Medulla oblongata (tissue), 1 donor: ENCODE measurements at regions not wholly inside any gene's neighbourhood (a gene's known extent, or its start where the extent isn't known, plus 50 kb on each side); places are given as distances from the start of the nearest gene placed in this dataset.
"Not testable (repeated sequence)": the region's sequence is repeated elsewhere in the genome, so short reads cannot be mapped to it uniquely, and the experiment has no call there.

ENCODE experiments used
- DNase-seq: peaks from one replicate; pipeline ENCODE4 v3.0.0-alpha.2; 2015; ENCODE audit errors: extremely low spot score

DNA sequence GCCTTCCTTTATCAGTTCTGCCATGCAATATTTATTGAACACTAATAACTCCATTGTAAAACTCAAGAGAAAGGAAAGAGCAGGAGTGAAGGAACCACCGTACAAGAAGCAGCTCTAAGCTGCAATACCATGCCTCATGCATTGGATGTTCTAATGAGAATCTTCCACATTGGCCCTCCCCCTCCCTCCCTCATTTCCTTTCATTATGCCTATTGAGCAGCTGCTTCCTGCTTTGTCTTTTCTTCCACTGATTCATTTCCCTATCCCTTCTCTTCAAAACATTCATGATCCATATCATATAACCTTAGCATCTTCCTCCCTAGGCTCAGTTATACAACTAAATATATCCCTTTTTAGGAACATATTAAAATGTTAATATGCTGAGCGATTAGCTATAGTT is 698.7 kb upstream of the GOLIM4 start:
- DNase-seq, result no peak

GRCh38 chr3:168782193-168782592 is 686.5 kb upstream of the GOLIM4 start:
- DNase-seq, result no peak

DNA sequence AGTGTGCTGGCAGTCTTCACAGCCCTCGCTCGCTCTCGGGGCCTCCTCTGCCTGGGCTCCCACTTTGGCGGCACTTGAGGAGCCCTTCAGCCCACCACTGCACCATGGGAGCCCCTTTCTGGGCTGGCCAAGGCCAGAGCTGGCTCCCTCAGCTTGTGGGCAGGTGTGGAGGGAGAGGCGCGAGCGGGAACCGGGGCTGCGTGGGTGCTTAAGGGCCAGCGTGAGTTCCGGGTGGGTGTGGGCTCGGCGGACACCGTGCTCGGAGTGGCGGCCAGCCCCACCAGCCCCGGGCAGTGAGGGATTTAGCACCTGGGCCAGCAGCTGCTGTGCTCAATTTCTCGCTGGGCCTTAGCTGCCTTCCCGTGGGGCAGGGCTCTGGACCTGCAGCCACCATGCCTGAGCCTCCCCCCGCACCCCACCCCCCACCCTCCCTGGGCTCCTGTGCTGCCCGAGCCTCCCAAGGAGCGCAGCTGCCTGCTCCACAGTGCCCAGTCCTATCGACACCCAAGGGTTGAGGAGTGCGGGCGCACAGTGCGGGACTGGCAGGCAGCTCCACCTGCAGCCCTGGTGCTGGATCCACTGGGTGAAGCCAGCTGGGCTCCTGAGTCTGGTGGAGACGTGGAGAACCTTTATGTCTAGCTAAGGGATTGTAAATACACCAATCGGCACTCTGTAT is 684.4 kb upstream of the GOLIM4 start:
- DNase-seq, result not testable (repeated sequence)

- DNase-seq, result no peak
These were observed 658.0 kb upstream of the GOLIM4 start for GRCh38 chr3:168753724-168754123.

GRCh38 chr3:168752339-168752738 is 656.6 kb upstream of the GOLIM4 start:
- no peak for DNase-seq

GRCh38 chr3:168747697-168748096 is 652.0 kb upstream of the GOLIM4 start:
- DNase-seq, result no peak

GRCh38 chr3:168738527-168739325 is 643.0 kb upstream of the GOLIM4 start:
- no peak for DNase-seq

GRCh38 chr3:168736202-168736601 is 640.5 kb upstream of the GOLIM4 start:
- DNase-seq, result no peak

DNA sequence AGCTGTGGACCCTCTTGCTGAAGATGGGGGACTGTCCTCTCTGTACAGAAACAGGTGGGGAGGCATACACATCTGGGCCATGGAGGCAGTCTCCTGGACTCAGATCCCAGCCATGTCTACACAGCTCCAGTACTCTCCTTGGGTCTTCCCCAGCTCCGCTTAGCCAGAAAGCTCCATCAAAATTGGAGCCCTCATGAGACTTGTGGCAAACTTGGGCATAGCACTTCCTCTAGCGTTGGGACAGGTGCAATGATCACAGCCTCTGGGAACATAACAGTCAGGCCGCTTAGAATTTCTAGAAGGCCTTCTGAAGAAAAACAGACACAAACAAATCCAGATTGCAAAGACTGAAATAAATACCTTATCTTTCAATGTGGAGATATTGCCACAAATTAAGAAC is 634.3 kb upstream of the GOLIM4 start:
- no peak for DNase-seq

GRCh38 chr3:168722091-168722490 is 626.4 kb upstream of the GOLIM4 start:
- DNase-seq, result no peak

GRCh38 chr3:168714609-168715240 is 619.0 kb upstream of the GOLIM4 start:
- no peak for DNase-seq

DNA sequence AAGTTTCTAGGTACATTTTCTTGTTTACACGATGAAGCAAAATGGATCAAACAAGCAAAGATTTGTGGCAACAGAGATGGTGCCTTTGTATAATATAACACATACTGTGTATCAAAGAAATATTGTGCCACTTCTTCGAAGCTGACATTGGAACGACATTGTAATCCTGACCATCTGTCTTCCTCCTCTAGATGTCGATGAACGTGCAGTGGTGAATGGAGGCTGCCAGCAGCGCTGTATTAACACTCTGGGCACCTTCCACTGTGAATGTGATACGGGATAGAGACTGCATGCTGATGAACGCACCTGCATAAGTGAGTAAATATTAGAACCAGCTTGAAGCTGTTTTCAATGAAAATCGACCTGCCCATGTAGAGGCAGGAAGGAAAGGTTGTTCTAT is 613.3 kb upstream of the GOLIM4 start:
- DNase-seq, result no peak

- DNase-seq, result no peak
These were observed 612.2 kb upstream of the GOLIM4 start for GRCh38 chr3:168707900-168708299.

DNA sequence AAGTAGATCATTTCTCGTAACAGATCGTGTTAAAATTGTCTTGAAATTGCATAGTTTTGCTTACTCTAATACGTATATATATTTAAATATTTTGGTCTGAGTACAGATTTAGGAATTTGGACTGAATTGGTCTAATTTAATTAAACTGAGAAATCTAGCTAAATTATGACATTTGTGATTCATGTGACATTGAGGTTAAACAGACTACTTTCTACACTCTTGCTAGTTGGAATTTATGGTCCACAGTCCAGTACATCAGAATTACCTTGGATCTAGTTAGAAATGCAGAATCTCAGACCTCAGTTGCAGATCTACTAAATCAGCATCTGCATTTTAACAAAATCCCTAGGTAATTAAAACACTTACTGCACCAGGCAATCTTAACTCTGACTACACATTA is 609.7 kb upstream of the GOLIM4 start:
- DNase-seq, result no peak

GRCh38 chr3:168696051-168696450 is 600.3 kb upstream of the GOLIM4 start:
- no peak for DNase-seq

- no peak for DNase-seq
These were observed 598.1 kb upstream of the GOLIM4 start for GRCh38 chr3:168693870-168694269.

- no peak for DNase-seq
These were observed 592.5 kb upstream of the GOLIM4 start for GRCh38 chr3:168688267-168688666.

- DNase-seq, result no peak
These were observed 588.8 kb upstream of the GOLIM4 start for GRCh38 chr3:168684519-168684918.

DNA sequence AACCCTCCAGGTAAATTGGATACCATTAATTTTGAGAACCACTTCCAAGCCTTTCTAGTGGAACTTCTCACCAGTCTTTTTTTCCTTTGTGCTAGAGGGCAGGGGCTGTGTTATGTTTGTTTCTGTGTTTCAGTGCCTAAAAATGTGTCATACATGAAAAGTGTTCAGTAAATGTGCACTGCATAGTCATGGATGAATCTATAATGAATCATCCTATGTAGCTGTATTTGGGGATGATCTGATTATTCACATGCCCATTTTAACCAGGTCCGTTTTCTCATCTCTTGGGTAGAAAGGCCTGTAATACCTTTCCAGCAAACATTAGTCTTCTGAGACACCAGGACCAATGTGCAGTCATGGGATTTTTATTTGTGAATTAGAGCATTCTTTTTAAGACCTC is 583.0 kb upstream of the GOLIM4 start:
- DNase-seq, result no peak

- no peak for DNase-seq
These were observed 575.4 kb upstream of the GOLIM4 start for GRCh38 chr3:168671091-168671490.

DNA sequence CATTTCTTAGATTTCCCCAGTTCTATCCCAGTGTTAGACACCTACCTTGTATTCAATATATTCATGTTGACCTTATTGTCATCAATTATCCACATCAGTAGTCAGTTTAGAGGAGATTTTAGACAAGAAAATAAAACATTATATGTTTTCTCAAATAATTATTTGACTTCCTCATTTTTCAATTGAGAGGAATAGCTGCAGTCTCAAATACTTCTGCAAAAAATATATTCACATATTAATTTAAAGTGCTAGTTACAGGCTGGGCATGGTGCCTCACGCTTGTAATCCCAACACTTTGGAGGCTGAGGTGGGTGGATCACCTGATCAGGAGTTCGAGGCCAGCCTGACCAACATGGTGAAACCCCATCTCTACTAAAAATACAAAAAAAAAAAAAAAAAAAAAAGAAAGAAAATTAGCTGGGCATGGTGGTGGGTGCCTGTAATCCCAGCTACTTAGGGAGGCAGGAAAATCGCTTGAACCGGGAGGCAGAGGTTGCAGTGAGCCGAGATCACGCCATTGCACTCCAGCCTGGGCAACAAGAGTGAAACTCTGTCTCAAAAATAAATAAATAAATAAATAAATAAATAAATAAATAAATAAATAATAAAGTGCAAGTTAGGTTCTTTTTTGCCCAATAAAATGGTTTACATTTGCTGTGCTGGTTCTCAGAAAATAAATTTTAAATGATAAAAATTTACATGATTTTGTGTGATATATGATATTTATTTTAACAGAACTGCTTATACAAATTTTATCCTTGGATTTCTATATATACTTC is 565.3 kb upstream of the GOLIM4 start:
- not testable (repeated sequence) for DNase-seq

DNA sequence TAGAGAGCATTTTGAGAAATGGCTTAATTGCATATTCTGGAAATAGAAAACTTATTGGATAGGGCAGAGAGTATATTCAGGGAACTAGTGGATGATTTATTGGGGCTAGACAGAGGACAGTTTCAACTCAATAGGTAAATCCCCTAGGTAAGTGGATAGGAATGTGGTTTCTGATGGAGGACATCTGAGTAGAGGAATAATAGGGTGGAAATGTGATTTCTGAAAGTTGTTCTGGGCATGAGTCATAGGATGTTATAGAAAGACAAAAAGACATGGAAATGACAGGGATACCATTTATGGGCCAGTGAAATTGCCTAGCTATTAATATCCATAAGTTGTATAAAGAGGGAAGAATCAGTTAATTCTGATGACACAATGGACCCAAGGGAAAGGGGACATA is 563.3 kb upstream of the GOLIM4 start:
- DNase-seq, result no peak
